IMR-90 (cell line): ENCODE measurements at regions not wholly inside any gene's neighbourhood (a gene's known extent, or its start where the extent isn't known, plus 50 kb on each side); places are given as distances from the start of the nearest gene placed in this dataset.

ENCODE experiments used
- BHLHE40 ChIP-seq: fragments of 150-350 bp; IDR thresholded peaks from 2 replicates; pipeline ENCODE4 v1.6.1; 2016; ENCODE audit warnings: mild to moderate bottlenecking, low read depth, low read length
- CEBPB ChIP-seq: IDR thresholded peaks from 2 replicates; pipeline ENCODE4 v1.6.1; 2012; ENCODE audit warnings: low read depth, low read length, improper control_type of control experiment
- CHD1 ChIP-seq: IDR thresholded peaks from 2 replicates; pipeline ENCODE4 v1.6.1; 2012; ENCODE audit warnings: low read depth, low read length, improper control_type of control experiment
- MAFK ChIP-seq: IDR thresholded peaks from 2 replicates; pipeline ENCODE4 v1.6.1; 2012; ENCODE audit warnings: low read depth, low read length, improper control_type of control experiment
- MAZ ChIP-seq: IDR thresholded peaks from 2 replicates; pipeline ENCODE4 v1.6.1; 2012; ENCODE audit warnings: low read depth, mild to moderate bottlenecking, low read length, improper control_type of control experiment, moderate library complexity, borderline replicate concordance
- MXI1 ChIP-seq: IDR thresholded peaks from 2 replicates; pipeline ENCODE4 v1.6.1; 2012; ENCODE audit warnings: low read depth, mild to moderate bottlenecking, low read length, moderate library complexity, borderline replicate concordance
- NFE2L2 ChIP-seq: fragments of 150-350 bp; IDR thresholded peaks from 2 replicates; pipeline ENCODE4 v1.6.1; 2016; ENCODE audit warnings: low read depth, mild to moderate bottlenecking, low read length
- POLR2A ChIP-seq: IDR thresholded peaks from 2 replicates; pipeline ENCODE4 v1.6.1; 2012; ENCODE audit warnings: mild to moderate bottlenecking, low read depth, low read length
- RAD21 ChIP-seq: IDR thresholded peaks from 2 replicates; pipeline ENCODE4 v1.6.1; 2012; ENCODE audit warnings: low read length, improper control_type of control experiment
- RCOR1 ChIP-seq: IDR thresholded peaks from 2 replicates; pipeline ENCODE4 v1.6.1; 2012; ENCODE audit warnings: mild to moderate bottlenecking, low read length, improper control_type of control experiment; ENCODE audit not compliant: insufficient replicate concordance
- RFX5 ChIP-seq: IDR thresholded peaks from 2 replicates; pipeline ENCODE4 v1.8.0; 2012; ENCODE audit warnings: low read depth, mild to moderate bottlenecking, low read length, moderate library complexity
- USF2 ChIP-seq: fragments of 150-350 bp; IDR thresholded peaks from 2 replicates; pipeline ENCODE4 v1.6.1; 2017; ENCODE audit warnings: mild to moderate bottlenecking, antibody characterized with exemption, low read length, low read depth
- TF ChIP-seq, protein P1 (sequence below): conservative IDR thresholded peaks from 2 replicates; pipeline ENCODE4 v1.5.1; 2012; ENCODE audit warnings: mild to moderate bottlenecking, low read depth, low read length, improper control_type of control experiment

GRCh38 chr9:88230612-88231011 is 92.3 kb upstream of the SPATA31C2 start:
- TF ChIP-seq MAZ (no peak), RFX5 (no peak), POLR2A (no peak), RCOR1 (no peak), BHLHE40 (no peak), MAFK (no peak), USF2 (no peak), MXI1 (no peak), CEBPB (no peak), CHD1 (no peak), RAD21 (no peak), NFE2L2 (no peak)
- TF ChIP-seq, protein P1, sequence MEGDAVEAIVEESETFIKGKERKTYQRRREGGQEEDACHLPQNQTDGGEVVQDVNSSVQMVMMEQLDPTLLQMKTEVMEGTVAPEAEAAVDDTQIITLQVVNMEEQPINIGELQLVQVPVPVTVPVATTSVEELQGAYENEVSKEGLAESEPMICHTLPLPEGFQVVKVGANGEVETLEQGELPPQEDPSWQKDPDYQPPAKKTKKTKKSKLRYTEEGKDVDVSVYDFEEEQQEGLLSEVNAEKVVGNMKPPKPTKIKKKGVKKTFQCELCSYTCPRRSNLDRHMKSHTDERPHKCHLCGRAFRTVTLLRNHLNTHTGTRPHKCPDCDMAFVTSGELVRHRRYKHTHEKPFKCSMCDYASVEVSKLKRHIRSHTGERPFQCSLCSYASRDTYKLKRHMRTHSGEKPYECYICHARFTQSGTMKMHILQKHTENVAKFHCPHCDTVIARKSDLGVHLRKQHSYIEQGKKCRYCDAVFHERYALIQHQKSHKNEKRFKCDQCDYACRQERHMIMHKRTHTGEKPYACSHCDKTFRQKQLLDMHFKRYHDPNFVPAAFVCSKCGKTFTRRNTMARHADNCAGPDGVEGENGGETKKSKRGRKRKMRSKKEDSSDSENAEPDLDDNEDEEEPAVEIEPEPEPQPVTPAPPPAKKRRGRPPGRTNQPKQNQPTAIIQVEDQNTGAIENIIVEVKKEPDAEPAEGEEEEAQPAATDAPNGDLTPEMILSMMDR: no peak
